HG03442 (cell line): ENCODE measurements at regions not wholly inside any gene's neighbourhood (a gene's known extent, or its start where the extent isn't known, plus 50 kb on each side); places are given as distances from the start of the nearest gene placed in this dataset.

ENCODE experiments used
- ATAC-seq: cut with Tn5 transposase; IDR thresholded peaks from one replicate; pipeline ENCODE4 v1.9.1; 2021; ENCODE audit warnings: mild to moderate bottlenecking, moderate library complexity; ENCODE audit not compliant: unreplicated experiment

- no peak for ATAC-seq
These were observed 82.7 kb upstream of the NR2F2 start for GRCh38 chr15:96247621-96248305.

GRCh38 chr15:96252148-96252547 is 78.4 kb upstream of the NR2F2 start:
- ATAC-seq: no peak

GRCh38 chr15:96253006-96253747 is 77.3 kb upstream of the NR2F2 start:
- ATAC-seq: no peak

GRCh38 chr15:96254173-96254572 is 76.3 kb upstream of the NR2F2 start:
- ATAC-seq: no peak

- ATAC-seq: no peak
These were observed 74.9 kb upstream of the NR2F2 start for GRCh38 chr15:96255599-96255998.

GRCh38 chr15:96261575-96262034 is 68.9 kb upstream of the NR2F2 start:
- ATAC-seq: peak; percentile 80

GRCh38 chr15:96262097-96262496 is 68.4 kb upstream of the NR2F2 start:
- ATAC-seq: no peak

GRCh38 chr15:96262549-96263489 is 67.7 kb upstream of the NR2F2 start:
- no peak for ATAC-seq

- ATAC-seq: no peak
These were observed 66.1 kb upstream of the NR2F2 start for GRCh38 chr15:96264351-96264798.

GRCh38 chr15:96264801-96265515 is 65.5 kb upstream of the NR2F2 start:
- no peak for ATAC-seq

- no peak for ATAC-seq
These were observed 64.0 kb upstream of the NR2F2 start for GRCh38 chr15:96266456-96266855.

GRCh38 chr15:96267463-96267862 is 63.0 kb upstream of the NR2F2 start:
- no peak for ATAC-seq

GRCh38 chr15:96268442-96269204 is 61.9 kb upstream of the NR2F2 start:
- ATAC-seq: no peak

GRCh38 chr15:96270581-96271172 is 59.8 kb upstream of the NR2F2 start:
- no peak for ATAC-seq

GRCh38 chr15:96272427-96272826 is 58.1 kb upstream of the NR2F2 start:
- ATAC-seq: no peak

- ATAC-seq: peak; percentile 71
These were observed 57.0 kb upstream of the NR2F2 start for GRCh38 chr15:96273317-96274086.

- no peak for ATAC-seq
These were observed 56.4 kb upstream of the NR2F2 start for GRCh38 chr15:96274087-96274440.

- no peak for ATAC-seq
These were observed 55.8 kb upstream of the NR2F2 start for GRCh38 chr15:96274698-96275097.
